ENCODE measurements at regions not wholly inside any gene's neighbourhood (a gene's known extent, or its start where the extent isn't known, plus 50 kb on each side); places are given as distances from the start of the nearest gene placed in this dataset.

- CTCF ChIA-PET: interaction anchor here (0.7 kb wide), 1 partner anchor 27 kb away, joined by 3 read pairs; no protein-coding TSS in a partner anchor
- POLR2A ChIA-PET (ENCODE audit: low non-redundant PET): no interaction called here
- H3K27ac ChIP-seq: no peak overlapping the region
- no peak for DNase-seq (ENCODE audit: low spot score)
- no peak for TF ChIP-seq CTCF (conservative IDR thresholded peaks at IDR 0.05; ENCODE audit: low read depth)
These were observed 118.8 kb upstream of the INHBA start for GRCh38 chr7:41821521-41822213.

- ChIA-PET POLR2A (ENCODE audit: low non-redundant PET) (no interaction called here), CTCF (no interaction called here)
- H3K27ac ChIP-seq: no peak overlapping the region
- no peak for DNase-seq (ENCODE audit: low spot score)
- no peak for TF ChIP-seq CTCF (conservative IDR thresholded peaks at IDR 0.05; ENCODE audit: low read depth)
These were observed 117.3 kb upstream of the INHBA start for GRCh38 chr7:41820111-41820671.

- TF ChIP-seq CTCF (conservative IDR thresholded peaks at IDR 0.05; ENCODE audit: low read depth): no peak
- POLR2A ChIA-PET (ENCODE audit: low non-redundant PET): no interaction called here
- H3K27ac ChIP-seq: no peak overlapping the region
- no peak for DNase-seq (ENCODE audit: low spot score)
- CTCF ChIA-PET: no interaction called here
These were observed 116.8 kb upstream of the INHBA start for GRCh38 chr7:41819645-41820044.

- POLR2A ChIA-PET (ENCODE audit: low non-redundant PET): no interaction called here
These were observed 116.0 kb upstream of the INHBA start for GRCh38 chr7:41818765-41819398.

GRCh38 chr7:41817386-41817785 is 114.5 kb upstream of the INHBA start:
- CTCF ChIA-PET: no interaction called here
- POLR2A ChIA-PET (ENCODE audit: low non-redundant PET): no interaction called here
- DNase-seq (ENCODE audit: low spot score): peak; percentile 64

More at GRCh38 chr7:41818765-41819398, 116.0 kb upstream of the INHBA start:
- TF ChIP-seq CTCF (conservative IDR thresholded peaks at IDR 0.05; ENCODE audit: low read depth): no peak
- no peak for DNase-seq (ENCODE audit: low spot score)
- H3K27ac ChIP-seq: no peak overlapping the region
- CTCF ChIA-PET: no interaction called here

GRCh38 chr7:41816111-41816510 is 113.2 kb upstream of the INHBA start:
- POLR2A ChIA-PET (ENCODE audit: low non-redundant PET): no interaction called here
- no peak for DNase-seq (ENCODE audit: low spot score)
- no peak overlapping the region for H3K27ac ChIP-seq

More at GRCh38 chr7:41817386-41817785, 114.5 kb upstream of the INHBA start:
- H3K27ac ChIP-seq: no peak overlapping the region
- no peak for TF ChIP-seq CTCF (conservative IDR thresholded peaks at IDR 0.05; ENCODE audit: low read depth)

More at GRCh38 chr7:41816111-41816510, 113.2 kb upstream of the INHBA start:
- CTCF ChIA-PET: no interaction called here
- no peak for TF ChIP-seq CTCF (conservative IDR thresholded peaks at IDR 0.05; ENCODE audit: low read depth)
